Calu3 (cell line): ENCODE measurements at regions not wholly inside any gene's neighbourhood (a gene's known extent, or its start where the extent isn't known, plus 50 kb on each side); places are given as distances from the start of the nearest gene placed in this dataset.

Experiments
- BruUV-seq: library from RNA; stranded (reverse); fragments of 400-500 nt; replicated peaks from 2 replicates; lab custom pipeline; 2021; lab: Mats Ljungman, UMichigan
- CTCF ChIA-PET: fragments of 300-600 bp; sonication (Branson Sonifier 250); formaldehyde crosslinking; loops from one replicate; lab custom pipeline; 2022; ENCODE audit warnings: antibody characterized with exemption; lab: Charles Lee
- DNase-seq: peaks from one replicate; pipeline ENCODE4 v3.0.0; 2022
- H3K27ac Mint-ChIP-seq: one replicate; pipeline ENCODE4 v1.8.0; 2022; ENCODE audit warnings: mixed read lengths; ENCODE audit not compliant: unreplicated experiment
- H3K27me3 Mint-ChIP-seq: one replicate; pipeline ENCODE4 v1.8.0; 2022; ENCODE audit warnings: mixed read lengths; ENCODE audit not compliant: unreplicated experiment
- H3K36me3 Mint-ChIP-seq: one replicate; pipeline ENCODE4 v1.8.0; 2022; ENCODE audit warnings: mild to moderate bottlenecking, moderate library complexity, mixed read lengths; ENCODE audit not compliant: insufficient read depth, unreplicated experiment
- H3K4me1 Mint-ChIP-seq: one replicate; pipeline ENCODE4 v1.8.0; 2022; ENCODE audit warnings: mild to moderate bottlenecking, low read depth, mixed read lengths; ENCODE audit not compliant: unreplicated experiment
- H3K4me3 Mint-ChIP-seq: one replicate; pipeline ENCODE4 v1.8.0; 2022; ENCODE audit warnings: mild to moderate bottlenecking, low read depth, moderate library complexity, mixed read lengths; ENCODE audit not compliant: unreplicated experiment
- H3K9me3 Mint-ChIP-seq: one replicate; pipeline ENCODE4 v1.8.0; 2022; ENCODE audit warnings: low read depth, mixed read lengths; ENCODE audit not compliant: unreplicated experiment
- CTCF ChIP-seq: fragments of 200-600 bp; IDR thresholded peaks from one replicate; pipeline ENCODE4 v1.8.0; 2022; ENCODE audit warnings: antibody characterized with exemption; ENCODE audit not compliant: unreplicated experiment
- intact Hi-C: fragments of 100-400 bp; cut with micrococcal nuclease; formaldehyde crosslinking; loops from one replicate; pipeline ENCODE4 v1.10.0; 2022; ENCODE audit not compliant: unreplicated experiment

- BruUV-seq = no TSS peak
- H3K27me3 Mint-ChIP-seq = no peaks in the 10 kb centered on the region
- no peak overlapping the region for H3K4me3 Mint-ChIP-seq
- no peak for DNase-seq
- peak; percentile 33 for TF ChIP-seq CTCF
- intact Hi-C loops = loop anchor here (1.0 kb wide), 1 partner anchor 91 kb away; no protein-coding TSS in a partner anchor
- H3K27ac Mint-ChIP-seq = no peak overlapping the region
- CTCF ChIA-PET = interaction anchor here (0.6 kb wide), 1 partner anchor 90 kb away, joined by 3 read pairs; no protein-coding TSS in a partner anchor
- H3K9me3 Mint-ChIP-seq = peaks cover 17% of the 10 kb centered on the region
- H3K4me1 Mint-ChIP-seq = no peaks in the 10 kb centered on the region
- no peaks in the 10 kb centered on the region for H3K36me3 Mint-ChIP-seq
These were observed 67.1 kb upstream of the CDK20 start for GRCh38 chr9:88041447-88041846.

- intact Hi-C loops = no loop called here
- no peak for TF ChIP-seq CTCF
- Mint-ChIP-seq H3K27ac (no peak overlapping the region), H3K4me1 (peaks cover 11% of the 10 kb centered on the region), H3K9me3 (peaks cover 5% of the 10 kb centered on the region), H3K4me3 (no peak overlapping the region), H3K36me3 (no peaks in the 10 kb centered on the region), H3K27me3 (no peaks in the 10 kb centered on the region)
- BruUV-seq = no TSS peak
- CTCF ChIA-PET = no interaction called here
- no peak for DNase-seq
These were observed 63.0 kb upstream of the CDK20 start for GRCh38 chr9:88037285-88037845.

- no peaks in the 10 kb centered on the region for H3K27me3 Mint-ChIP-seq
- H3K27ac Mint-ChIP-seq = no peak overlapping the region
- CTCF ChIA-PET = interaction anchor here (0.7 kb wide), 1 partner anchor 35 kb away, joined by 4 read pairs; no protein-coding TSS in a partner anchor
- no TSS peak for BruUV-seq
- peaks cover 11% of the 10 kb centered on the region for H3K4me1 Mint-ChIP-seq
- no peak overlapping the region for H3K4me3 Mint-ChIP-seq
- no peak for DNase-seq
- H3K36me3 Mint-ChIP-seq = no peaks in the 10 kb centered on the region
- intact Hi-C loops = no loop called here
- H3K9me3 Mint-ChIP-seq = peaks cover 5% of the 10 kb centered on the region
- no peak for TF ChIP-seq CTCF
These were observed 60.6 kb upstream of the CDK20 start for GRCh38 chr9:88034964-88035363.

GRCh38 chr9:88033359-88033702 lies 59.0 kb upstream of the CDK20 start:
- Mint-ChIP-seq H3K36me3 (no peaks in the 10 kb centered on the region), H3K27ac (no peak overlapping the region), H3K4me3 (no peak overlapping the region), H3K27me3 (no peaks in the 10 kb centered on the region), H3K9me3 (peaks cover 5% of the 10 kb centered on the region), H3K4me1 (peaks cover 11% of the 10 kb centered on the region)
- BruUV-seq = no TSS peak
- intact Hi-C loops = no loop called here
- TF ChIP-seq CTCF = no peak
- CTCF ChIA-PET = no interaction called here
- DNase-seq = no peak
